ENCODE measurements at regions not wholly inside any gene's neighbourhood (a gene's known extent, or its start where the extent isn't known, plus 50 kb on each side); places are given as distances from the start of the nearest gene placed in this dataset.

DNA sequence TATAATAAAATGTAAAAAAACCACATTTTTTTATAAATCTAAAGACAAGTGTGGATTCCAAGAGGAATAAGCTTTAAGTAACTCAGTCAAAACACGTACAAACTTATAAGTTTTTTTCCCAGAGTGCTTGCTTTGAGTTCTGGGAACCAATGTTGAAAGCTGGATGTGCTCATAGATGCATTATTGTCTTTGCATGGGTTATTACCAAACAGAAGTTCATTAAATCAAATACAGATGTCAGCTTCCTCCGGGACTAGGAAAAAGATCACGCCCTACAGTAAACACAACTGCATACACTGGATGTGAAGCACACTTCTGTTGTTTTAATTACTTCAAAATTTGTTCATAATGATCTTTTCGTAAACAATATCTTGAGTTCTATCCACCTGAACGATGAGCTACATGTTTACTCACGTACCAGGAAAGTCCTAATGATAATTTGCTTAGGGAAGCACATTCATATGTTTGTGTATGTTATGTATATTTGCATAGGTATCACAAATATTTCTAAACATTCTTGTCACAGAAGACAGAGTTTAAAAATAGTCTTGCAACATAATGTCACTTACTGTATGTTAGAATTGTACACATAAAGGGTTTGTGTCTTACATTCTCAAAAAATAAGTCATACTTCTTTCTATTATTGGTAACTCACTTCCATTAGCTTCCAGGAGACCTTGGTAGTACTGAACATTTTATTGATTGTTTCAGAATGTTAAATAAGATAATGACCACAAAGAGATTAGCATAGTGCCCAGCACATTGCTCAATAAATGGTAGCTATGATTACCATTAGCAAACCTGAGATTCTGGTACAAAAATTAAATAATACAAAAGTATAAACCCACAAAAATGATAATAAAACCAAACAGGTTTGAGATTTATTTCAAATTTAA lies 427.4 kb downstream of the CETN3 start:
- no peak for DNase-seq

DNA sequence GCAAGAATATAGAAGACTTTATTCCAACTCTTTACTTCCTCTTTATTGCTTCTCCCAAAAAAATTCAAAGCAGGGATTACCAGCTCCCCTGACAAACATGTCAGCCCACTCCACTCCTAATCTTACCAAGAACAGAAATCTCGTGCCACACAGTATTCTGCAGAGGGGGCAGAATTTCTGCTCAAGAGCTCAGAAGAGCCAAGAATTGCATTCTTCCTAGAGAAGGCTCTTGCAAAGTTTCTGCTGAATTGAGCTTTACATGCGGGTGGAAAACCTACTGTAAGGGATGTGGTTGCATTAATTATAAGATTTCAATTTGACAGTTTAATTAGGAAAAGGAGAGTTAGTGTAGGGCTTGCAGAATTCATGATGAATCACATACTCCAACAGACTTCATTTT lies 428.5 kb downstream of the CETN3 start:
- no peak for DNase-seq

DNA sequence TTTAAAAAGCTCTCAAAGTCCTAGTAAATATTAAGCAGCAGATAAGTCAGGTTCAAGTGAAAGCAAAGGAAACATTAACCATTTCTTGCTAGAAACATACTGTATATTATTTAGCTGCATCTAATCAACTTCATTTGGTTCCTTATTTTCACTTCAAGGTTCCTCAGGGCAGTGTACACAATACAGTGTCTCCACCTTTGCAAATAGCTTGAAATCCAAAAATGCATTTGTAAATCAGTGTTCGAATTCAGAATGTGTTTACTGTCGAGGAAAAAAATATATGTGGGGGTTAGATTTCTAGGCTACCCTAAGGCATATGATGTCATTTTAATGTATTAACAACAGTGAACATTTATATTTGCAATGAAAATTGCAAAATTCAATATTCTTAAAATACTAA lies 436.0 kb downstream of the CETN3 start:
- no peak for DNase-seq

DNA sequence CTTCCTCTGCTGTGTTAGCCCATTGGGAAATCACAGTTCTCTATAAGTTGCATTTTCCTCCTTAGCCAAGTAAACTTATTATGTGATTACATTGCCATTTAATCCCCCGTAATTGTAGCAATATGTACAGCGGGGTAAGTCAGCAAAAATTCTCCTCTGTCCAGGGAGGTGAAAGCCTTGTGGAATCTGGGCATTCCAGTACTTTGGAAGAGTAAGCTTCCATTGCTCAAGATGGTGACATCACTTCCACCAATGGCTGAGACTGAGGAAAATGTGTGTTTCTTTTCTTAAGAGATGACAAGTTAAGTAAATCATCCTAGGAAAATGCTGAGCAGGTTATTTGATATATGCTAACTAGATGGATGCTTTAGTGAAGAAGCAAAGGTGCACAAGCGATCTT lies 436.7 kb downstream of the CETN3 start:
- no peak for DNase-seq

DNA sequence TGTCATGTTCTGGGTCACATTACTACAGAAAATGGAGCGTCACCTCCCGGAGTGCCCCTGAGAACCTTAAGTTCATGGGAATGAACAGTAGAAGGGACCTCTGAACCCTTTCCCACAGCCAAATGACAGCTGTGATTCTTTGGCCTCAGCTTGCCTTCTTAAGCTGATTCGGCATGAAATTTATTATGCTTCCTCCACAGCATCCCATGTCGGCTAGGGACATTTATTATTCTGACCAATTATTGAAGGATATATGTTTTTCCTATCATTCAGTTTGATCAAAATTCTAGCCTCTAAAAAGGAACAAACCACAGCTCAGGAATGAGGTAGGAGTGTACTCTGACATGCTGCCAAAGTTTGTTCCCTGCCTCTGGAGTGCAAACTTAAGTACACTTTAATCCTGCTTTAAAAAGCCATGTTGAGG lies 440.6 kb downstream of the CETN3 start:
- DNase-seq = no peak

DNA sequence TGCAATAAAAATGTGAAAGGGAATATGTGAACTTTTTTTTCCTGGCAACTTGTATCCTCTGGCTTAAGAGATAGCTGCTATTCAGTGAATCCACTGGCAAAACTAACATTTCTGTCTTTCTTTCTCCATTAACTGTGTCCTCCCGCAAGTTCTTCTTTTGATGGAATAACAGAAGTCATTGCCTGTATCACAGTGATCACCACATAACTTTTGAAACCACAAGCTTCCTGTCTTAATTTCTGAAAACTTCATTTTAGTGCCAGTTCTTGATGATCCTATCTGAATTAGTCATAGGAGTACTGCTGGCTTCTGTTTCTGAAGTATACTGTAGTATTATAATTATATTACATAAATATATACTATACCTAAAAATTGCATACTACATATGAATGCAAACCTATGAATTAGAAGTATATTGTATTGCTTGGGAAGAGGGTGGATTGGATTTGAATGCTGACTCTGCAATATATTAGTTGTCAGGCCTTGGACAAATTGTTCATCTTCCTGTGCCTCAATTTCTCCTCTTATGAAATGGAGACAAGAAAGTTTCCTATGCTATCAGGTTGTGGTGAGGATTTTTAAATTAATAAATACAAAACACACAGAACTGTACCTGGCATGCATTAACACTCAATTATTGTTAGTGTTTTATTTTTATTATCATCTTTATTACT lies 441.6 kb downstream of the CETN3 start:
- peak; percentile 16 for DNase-seq

DNA sequence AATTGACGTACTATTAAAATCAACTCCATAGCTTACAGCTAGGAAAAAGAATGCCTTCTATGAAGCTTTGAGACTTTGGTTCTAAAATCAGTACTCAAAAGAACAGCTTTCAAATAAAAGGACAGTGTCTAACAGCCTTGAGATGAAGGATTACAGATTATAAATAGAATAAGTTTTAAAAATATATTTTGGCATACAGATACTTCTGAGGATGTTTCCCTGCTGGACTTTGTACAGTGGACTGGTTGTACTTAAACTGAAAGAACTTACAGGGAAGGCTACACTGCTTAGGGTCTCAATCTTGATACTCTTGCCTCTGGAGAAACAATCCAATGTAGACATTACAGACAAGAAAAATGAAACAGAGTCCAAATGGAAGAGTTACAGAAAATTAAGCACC lies 452.7 kb downstream of the CETN3 start:
- DNase-seq = no peak

DNA sequence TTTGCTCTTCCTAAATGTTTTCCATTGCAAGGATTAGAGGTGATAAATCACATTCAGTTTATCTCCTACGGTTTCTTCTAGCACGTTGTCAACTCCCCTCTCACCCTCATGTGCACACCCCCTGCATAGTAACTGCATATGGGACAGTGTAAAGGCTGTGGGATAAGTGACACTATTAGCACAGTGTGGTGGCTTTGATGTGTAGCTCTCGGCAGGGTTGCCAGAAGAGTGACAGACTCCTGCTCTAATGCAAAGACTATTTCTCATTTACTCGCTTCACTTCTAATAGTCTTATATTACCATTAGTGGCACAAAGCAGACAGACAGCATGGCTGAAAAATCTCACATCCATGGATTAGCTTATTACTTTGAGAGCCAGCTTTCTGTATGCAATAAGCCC lies 454.6 kb downstream of the CETN3 start:
- DNase-seq = no peak

DNA sequence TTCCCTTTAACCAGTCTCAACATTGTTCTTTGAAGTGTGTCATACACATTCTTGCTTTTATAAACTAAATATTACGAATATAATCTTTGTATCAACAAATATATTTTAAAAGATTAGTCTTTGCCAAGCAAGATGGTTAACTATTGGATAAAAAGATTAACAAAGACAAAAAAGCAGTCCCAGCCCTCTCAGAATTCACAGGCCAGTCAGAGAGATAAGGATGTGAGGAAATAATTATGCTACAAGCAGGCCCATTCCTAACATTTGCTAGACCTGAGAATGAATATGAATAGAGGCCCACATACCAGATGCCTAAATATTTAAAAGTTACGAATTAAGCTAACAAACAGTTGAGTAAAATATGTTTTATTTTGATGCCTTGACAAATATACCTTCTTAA lies 457.7 kb downstream of the CETN3 start:
- no peak for DNase-seq

DNA sequence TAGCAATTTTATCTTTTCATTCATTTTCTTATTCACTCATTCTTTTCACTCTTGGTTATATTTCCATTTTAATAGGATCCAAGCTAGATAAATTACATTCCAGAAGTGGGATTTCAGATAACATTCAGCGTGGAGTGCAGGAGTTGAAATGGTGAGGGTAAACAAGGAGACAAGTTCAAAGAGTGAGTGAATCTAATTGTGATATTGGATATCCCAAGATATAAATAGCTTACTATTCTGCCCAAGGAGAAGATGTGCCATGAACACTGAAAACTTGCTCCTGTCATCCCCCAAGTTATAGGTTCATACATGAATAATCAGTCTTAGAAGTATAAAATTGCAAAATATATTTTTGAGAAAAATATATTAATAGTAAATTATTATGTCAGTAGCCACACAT lies 459.3 kb downstream of the CETN3 start:
- no peak for DNase-seq

DNA sequence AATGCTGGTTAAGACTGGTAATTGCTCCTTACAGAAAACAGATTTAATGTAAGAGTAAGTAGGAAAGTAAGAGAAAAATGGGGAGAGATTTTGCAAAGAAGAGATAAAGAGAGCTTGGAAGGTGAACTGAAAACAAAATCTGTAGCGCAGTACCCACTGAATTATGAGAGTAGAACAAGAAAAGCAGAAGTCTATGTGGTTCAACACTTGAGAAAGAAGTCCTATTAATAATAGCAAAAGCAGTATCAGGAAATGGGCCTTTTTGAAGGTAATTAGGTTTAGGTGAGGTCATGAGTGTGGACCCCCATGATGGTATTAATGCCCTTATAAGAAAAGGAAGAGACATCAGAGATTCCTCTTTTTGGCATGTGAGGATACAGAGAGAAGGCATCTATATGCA lies 460.6 kb downstream of the CETN3 start:
- no peak for DNase-seq

DNA sequence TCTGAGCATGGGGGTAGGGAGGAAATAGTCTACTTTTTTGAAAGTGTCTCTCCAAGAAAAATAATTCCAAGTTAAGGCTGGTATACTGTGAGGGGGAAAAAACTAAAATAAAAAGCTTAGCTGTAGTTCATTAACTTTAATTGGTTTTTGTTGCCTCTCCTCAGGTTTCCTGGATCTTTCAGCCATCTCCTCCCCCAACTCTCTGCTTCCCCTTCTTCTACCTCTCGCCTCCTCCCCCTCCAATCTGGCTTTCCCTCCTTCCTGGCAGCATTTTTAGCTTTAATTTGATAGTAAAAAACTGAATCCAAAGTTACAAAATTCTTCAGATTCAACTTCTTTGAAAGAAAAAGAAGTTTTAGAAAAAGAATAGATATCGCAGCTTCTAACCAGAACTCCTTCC lies 462.6 kb downstream of the CETN3 start:
- DNase-seq = no peak

DNA sequence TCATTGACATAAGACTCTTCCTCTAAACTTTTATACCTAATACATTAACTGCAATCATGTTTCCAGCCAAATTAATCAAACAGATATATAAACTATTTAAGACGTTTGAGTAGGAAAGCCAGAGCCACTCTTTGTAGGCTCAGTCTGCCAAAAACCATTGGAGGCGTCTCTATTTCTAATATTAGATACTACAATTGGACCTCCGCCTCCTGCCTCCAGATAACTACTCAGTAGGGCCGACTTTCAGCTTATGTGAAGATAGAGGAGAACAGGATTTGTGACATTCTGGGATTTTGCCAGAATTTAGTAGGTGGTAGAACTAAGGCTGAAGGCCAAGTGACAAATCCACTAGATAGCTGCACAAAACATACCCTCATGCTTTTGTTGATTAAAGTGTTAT lies 463.0 kb downstream of the CETN3 start:
- DNase-seq = no peak

DNA sequence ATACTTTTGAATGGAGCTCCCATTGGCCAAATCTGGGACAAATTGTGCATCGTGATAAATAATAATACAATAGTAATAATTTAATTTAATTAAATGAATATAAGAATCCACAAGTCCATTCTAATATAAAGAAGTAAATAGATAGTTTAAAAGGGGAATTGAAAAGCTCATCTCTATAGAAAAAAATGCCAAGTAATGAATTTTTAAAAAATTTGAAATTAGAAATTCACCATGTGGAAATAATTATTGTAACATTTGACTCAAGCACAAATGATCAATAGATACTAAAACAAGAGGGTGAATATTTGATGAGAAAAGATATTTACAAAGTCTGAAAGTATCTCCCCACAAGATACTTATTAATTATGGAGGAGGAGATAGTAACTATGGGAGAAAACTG lies 467.4 kb downstream of the CETN3 start:
- no peak for DNase-seq

DNA sequence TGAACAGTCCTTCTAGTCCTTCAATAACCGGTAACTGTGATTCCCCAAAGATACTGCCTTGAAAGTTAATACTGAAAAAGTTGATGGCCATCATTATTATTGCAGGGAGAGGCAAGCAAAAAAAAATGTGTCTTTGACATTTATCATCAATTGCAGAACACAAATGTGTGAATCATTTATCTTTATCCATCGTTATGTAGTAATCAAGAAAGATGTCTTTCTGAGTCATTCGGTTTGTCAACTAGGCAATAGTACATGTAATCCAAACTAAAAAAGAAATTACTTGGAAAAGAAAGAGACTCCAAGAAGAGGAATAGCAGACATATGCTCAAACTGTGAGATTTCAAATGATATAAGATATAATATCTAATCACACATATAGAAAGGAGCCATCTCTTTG lies 473.0 kb downstream of the CETN3 start:
- no peak for DNase-seq

DNA sequence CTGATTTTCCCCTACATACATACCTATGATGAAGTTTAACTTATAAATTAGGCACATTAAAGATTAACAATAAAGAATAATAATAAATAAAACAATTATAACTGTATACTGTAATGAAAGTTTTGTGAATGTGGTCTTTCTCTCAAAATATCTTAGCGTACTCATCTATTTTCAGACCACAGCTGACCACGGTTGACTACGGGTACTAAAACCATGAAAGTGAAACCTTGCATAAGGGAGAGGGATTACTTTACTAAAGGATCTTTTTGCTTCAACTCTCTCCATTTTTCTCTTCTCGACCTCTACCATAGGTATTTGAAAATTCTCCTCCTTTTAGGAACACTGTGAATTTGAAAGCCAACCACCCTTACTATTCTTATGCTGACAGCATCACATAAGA lies 475.5 kb downstream of the CETN3 start:
- DNase-seq = no peak

DNA sequence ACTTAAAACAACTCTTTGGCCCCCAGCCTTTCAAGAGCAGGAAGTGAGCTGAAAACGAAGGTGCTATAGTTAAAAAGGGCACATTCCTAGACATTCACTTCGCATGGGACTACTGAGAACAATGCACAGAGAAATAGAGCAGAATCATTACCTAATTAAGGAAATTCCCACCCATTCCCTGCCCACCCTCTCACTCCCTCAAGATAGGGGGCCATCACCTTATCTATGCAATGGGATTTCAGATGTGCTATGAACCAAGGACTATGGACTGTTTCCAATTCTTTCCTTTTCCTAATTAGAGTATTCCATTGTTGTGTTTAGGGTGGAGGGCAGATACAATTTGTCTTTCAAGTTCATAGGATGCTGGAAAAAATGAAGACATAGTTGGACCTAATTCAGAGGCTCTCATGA lies 476.8 kb downstream of the CETN3 start:
- DNase-seq = no peak

DNA sequence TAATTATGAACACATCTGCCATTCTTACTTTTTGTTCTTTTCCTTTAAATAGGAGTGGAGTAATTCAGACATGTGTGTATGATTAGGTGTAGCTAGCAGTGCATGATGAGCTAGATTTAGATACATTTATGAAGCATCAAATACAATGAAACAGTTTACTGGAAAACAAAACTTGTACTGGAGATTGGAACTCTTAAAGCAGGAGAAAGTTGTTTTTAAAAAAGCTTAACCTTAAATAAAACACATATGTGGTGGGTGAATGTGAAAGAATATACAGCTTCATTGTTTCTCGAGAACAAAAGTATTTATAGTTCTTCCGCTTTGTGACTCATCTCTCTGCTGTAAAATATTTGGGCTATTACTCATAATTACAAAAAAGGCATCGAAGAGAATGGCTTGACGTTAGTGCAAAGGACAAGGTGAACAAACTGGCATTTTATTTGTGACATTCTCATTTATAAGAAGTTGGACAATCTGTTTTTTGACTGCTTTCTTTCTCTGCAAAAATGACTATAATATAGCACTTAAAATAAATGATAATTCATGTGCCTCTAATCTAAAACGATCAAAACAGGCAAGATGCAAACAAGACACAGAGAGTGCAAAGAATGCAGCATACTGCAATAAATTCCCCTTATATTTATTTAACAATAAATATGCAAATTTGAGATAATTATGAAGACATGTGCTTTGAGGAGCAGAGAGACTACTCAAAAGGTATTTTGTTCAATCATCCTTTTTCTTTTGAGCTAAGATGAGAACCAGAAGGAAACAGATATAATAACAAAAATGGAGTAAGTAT lies 478.8 kb downstream of the CETN3 start:
- DNase-seq = peak; percentile 74

DNA sequence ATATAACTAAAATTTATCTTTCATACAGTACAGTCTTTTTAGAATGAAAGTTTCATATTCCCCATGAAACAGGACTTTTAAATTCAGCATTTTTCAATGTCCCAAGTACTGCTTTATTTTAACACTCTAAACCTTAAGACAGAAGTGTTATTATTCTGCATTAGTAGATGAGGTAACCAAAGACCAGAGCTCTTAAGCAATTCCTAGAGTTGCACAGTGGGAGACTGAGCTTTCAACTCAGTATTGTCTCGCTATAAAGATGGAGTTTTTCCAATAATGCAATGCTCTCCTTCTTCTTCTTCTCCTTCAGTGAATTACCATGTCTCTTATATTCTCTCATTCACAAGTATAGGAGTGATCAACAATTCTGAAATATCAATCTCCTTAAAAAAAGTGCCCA lies 479.7 kb downstream of the CETN3 start:
- no peak for DNase-seq

DNA sequence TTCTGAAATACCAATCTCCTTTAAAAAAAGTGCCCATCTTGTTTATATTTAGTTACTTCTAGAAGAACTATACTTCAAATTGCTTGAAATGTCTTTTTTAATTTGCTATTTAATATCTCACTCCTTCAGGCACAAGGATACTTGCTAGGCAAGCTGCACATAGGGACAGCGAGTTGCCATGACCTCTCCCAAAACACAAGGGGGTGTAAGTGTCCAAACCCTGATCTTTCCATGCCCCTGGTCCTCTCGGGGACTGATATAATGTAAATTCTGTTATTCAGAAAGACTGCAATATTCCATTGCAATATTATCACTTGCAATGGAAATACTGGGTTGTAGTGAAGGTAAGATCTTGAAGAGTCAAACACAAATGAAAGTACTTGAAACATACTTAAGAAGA lies 480.4 kb downstream of the CETN3 start:
- no peak for DNase-seq

DNA sequence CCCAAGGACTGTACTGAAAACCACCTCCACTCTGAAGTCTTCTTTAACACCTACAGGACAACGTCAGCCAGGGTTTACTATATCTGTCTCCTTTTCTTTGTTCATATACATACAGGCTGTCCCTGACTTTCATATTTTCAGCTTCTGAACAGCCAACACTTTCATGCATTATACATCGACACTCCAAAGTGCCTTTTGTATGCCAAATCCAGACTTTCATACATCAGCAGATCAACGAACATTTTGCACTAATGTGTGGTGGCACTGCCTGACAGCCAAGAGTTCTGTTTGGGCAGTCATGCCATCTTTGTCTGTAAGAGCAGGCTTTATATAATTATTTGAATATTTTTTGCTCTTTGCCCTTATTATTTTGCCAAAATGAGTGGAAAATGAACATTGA lies 487.4 kb downstream of the CETN3 start:
- DNase-seq = no peak

DNA sequence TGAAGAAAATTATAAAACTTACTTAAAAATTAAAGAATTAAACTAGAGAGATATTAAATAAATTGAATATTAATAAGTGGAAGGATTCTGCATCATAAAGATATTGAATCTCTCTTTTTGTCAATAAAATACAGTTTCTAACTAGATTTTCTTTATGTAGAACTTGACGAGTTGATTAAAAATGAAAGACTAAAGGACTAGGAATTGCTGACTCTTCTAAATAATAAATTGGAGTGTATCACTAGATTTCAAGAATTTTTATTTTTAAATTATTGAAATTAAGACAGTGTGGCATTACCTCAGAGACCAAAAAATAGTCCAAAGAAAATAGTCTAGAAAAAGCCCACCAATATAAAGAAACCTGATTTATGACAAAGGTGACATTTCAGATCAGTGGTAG lies 492.4 kb downstream of the CETN3 start:
- DNase-seq = no peak

DNA sequence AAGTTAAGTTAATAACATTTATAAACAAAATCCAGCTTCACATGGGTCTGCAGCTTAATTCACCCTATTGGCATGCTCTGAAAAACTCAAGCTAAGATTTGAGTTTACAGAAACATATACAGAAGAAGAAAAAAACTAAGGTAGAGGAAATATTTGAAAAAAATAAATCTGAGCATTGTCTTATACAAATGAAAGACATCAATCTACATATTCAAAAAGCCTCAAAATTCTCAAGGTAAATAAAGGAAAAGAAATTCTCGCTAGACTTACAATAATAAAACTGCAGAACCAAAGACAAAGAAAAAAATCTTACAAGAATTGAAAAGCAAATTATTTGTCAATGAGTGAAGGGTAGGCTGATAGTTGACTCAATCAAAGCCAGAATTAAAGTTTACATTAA lies 493.4 kb downstream of the CETN3 start:
- DNase-seq = no peak

DNA sequence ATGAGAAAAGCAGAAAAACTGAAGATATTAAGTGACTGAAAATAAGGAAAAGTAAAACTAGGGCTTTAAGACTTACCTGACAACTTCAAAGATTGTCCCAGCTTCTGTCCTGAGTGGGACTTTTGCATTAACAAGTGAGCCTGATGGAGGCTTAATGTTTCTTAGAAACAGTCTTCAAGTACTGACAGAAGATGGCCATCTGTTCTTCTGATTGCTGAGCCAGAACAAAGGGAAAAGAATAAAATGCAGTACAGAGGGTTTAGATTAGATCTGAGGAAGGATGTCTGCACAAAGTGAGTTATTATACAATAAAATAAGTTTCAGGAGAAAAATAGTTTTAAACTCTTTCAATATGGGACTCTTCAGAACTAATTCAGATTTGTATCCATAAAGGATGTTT lies 500.7 kb downstream of the CETN3 start:
- no peak for DNase-seq

All from kidney glomerular epithelial cell (primary cell).